ENCODE measurements at regions not wholly inside any gene's neighbourhood (a gene's known extent, or its start where the extent isn't known, plus 50 kb on each side); places are given as distances from the start of the nearest gene placed in this dataset.

GRCh38 chr1:58346036-58346355 is 200.5 kb downstream of the OMA1 start:
- no peak for TF ChIP-seq EZH2 (IDR thresholded peaks at IDR 0.05; ENCODE audit: insufficient read depth, poor library complexity, severe bottlenecking)
- TF ChIP-seq EZH2phosphoT487 (IDR thresholded peaks at IDR 0.05; ENCODE audit: insufficient read depth, low read depth) = no peak
